ENCODE measurements at regions not wholly inside any gene's neighbourhood (a gene's known extent, or its start where the extent isn't known, plus 50 kb on each side); places are given as distances from the start of the nearest gene placed in this dataset.

DNA sequence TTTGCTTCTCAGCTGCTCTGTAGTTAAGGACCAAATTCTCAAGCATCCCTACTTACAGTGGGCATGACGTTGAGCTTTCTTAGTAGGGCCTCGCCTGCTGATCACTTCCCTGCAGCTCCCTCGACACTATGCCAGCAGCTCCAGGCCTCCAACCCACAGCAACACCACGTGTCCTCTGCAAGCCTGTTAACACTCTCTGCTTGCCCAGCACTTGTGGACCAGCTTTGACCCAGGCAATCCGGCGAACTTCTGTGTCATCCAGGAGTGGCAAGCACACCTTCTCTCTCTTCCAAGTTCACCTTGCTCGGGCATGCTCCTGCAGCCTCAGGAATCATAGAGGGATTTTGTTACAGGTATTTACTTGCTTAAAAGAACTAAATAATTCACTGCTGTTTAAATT lies 138.6 kb upstream of the FHL2 start:
- peak in 1 of 2 experiments; percentile 19 for DNase-seq (ENCODE audit: low read depth in 1 of 2, low spot score in 2 of 2)
- H4K5ac ChIP-seq (ENCODE audit: insufficient read length, low read depth, low read length) = no peak overlapping the region
- H3K79me1 ChIP-seq (ENCODE audit: low read depth, low read length) = no peaks in the 10 kb centered on the region
- CTCF ChIA-PET (ENCODE audit: partially characterized antibody) = interaction anchor here (0.9 to 4.4 kb wide), 4 partner anchors 9 to 28 kb away, joined by 3 to 15 read pairs (median 3); no protein-coding TSS in a partner anchor
- TF ChIP-seq NRF1 (IDR thresholded peaks at IDR 0.05; ENCODE audit: low read depth, low read length) = no peak
- TF ChIP-seq EGR1 (IDR thresholded peaks at IDR 0.05; ENCODE audit: borderline replicate concordance, low read depth, low read length) = no peak
- TF ChIP-seq RAD21 (IDR thresholded peaks at IDR 0.05 in 1 of 2, conservative IDR thresholded peaks at IDR 0.05 in 1 of 2; ENCODE audit: low read depth in 2 of 2, low read length in 2 of 2) = no peak
- TF ChIP-seq NANOG (IDR thresholded peaks at IDR 0.05; ENCODE audit: insufficient read depth, low read depth, low read length, poor library complexity, severe bottlenecking) = no peak
- no peak for TF ChIP-seq TEAD4 (IDR thresholded peaks at IDR 0.05; ENCODE audit: low read depth, low read length)
- no peak for TF ChIP-seq E2F6 (IDR thresholded peaks at IDR 0.05)
- no peak for TF ChIP-seq POLR2A (IDR thresholded peaks at IDR 0.05; ENCODE audit: control extremely low read depth in 1 of 2, low read depth in 2 of 2, low read length in 2 of 2)
- no peak for TF ChIP-seq SP4 (IDR thresholded peaks at IDR 0.05; ENCODE audit: low read length)
- no peak for TF ChIP-seq SUZ12 (IDR thresholded peaks at IDR 0.05; ENCODE audit: low read length)
- TF ChIP-seq RFX5 (IDR thresholded peaks at IDR 0.05; ENCODE audit: borderline replicate concordance, low read depth, low read length) = no peak
- TF ChIP-seq YY1 (IDR thresholded peaks at IDR 0.05; ENCODE audit: low read depth, low read length) = no peak
- no peak for TF ChIP-seq ZNF274 (IDR thresholded peaks at IDR 0.05; ENCODE audit: borderline replicate concordance, extremely low read depth, low read length)
- H3K14ac ChIP-seq (ENCODE audit: insufficient read length) = no peak overlapping the region
- no peak overlapping the region for H3K4me2 ChIP-seq (ENCODE audit: insufficient read depth in 1 of 2, low read depth in 2 of 2, low read length in 2 of 2)
- H3K18ac ChIP-seq (ENCODE audit: extremely low read depth, low read length) = no peak overlapping the region
- no peaks in the 10 kb centered on the region for H3K79me2 ChIP-seq (ENCODE audit: control insufficient read depth in 1 of 2, insufficient read depth in 2 of 2, low read length in 2 of 2)
- H4K8ac ChIP-seq (ENCODE audit: extremely low read depth, insufficient read depth, low read length) = no peak overlapping the region
- H4K20me1 ChIP-seq (replicated peaks in 1 of 2; ENCODE audit: control insufficient read depth in 1 of 2, insufficient read depth in 2 of 2, low read length in 2 of 2) = no peaks in the 10 kb centered on the region
- no peaks in the 10 kb centered on the region; a peak in 1 of 7 replicates for H3K27me3 ChIP-seq (replicated peaks in 1 of 4; ENCODE audit: control insufficient read depth in 3 of 4, extremely low read depth in 1 of 4, insufficient read depth in 3 of 4, low read length in 3 of 4)
- no peak overlapping the region for H3K4ac ChIP-seq (replicated peaks; ENCODE audit: insufficient read length, low read depth, low read length)
- no peak overlapping the region for H2BK12ac ChIP-seq (ENCODE audit: low read depth, low read length)
- H3K23me2 ChIP-seq (ENCODE audit: low read depth, low read length) = no peaks in the 10 kb centered on the region
- H3K23ac ChIP-seq (ENCODE audit: insufficient read length) = no peak overlapping the region
- 95% methylated on average over 7 of the region's 7 CpGs; no CpG with 5 or more reads in 1 of the 2 experiments for WGBS, 2 experiments (ENCODE audit: extremely low coverage in 1 of 2, insufficient coverage in 1 of 2, insufficient read length in 1 of 2, insufficient replicate concordance in 2 of 2, low coverage in 1 of 2, low lambda C conversion rate in 2 of 2, missing lambda C conversion rate in 1 of 2)
- H2AK5ac ChIP-seq (ENCODE audit: low read depth, low read length) = no peak overlapping the region
- H3K56ac ChIP-seq (replicated peaks; ENCODE audit: insufficient read length, low read depth, low read length) = no peak overlapping the region
- POLR2A ChIA-PET (ENCODE audit: partially characterized antibody) = no interaction called here
- no peaks in the 10 kb centered on the region; a peak in 1 of 7 replicates for H3K4me1 ChIP-seq (replicated peaks in 1 of 4; ENCODE audit: control insufficient read depth in 3 of 4, insufficient read depth in 4 of 4, low read length in 3 of 4)
- peak overlapping the region; percentile 15; the same call in 1 of the 2 replicates for H2BK20ac ChIP-seq (ENCODE audit: low read length)
- no peak overlapping the region for H2BK120ac ChIP-seq (replicated peaks; ENCODE audit: low read depth, low read length)
- H3K4me3 ChIP-seq (ENCODE audit: extremely low read depth in 1 of 4, insufficient read depth in 2 of 4, low read depth in 3 of 4, low read length in 4 of 4) = no peak overlapping the region
- H3K9me3 ChIP-seq (ENCODE audit: insufficient read depth in 2 of 2, low read depth in 1 of 2, low read length in 1 of 2) = no peaks in the 10 kb centered on the region
- no peak overlapping the region for H3K9ac ChIP-seq (replicated peaks in 1 of 4; ENCODE audit: extremely low read depth in 1 of 4, low read depth in 3 of 4, low read length in 3 of 4)
- H4K91ac ChIP-seq (replicated peaks; ENCODE audit: insufficient read length, low read length) = no peak overlapping the region
- no peak overlapping the region for H2BK5ac ChIP-seq (ENCODE audit: low read depth, low read length)
- no peaks in the 10 kb centered on the region for H3K36me3 ChIP-seq (ENCODE audit: control insufficient read depth in 2 of 4, insufficient read depth in 4 of 4, low read length in 3 of 4)
- H2AFZ ChIP-seq (ENCODE audit: low read length) = 0 out of 2 replicates have a peak overlapping the region, but pooled peaks have one; percentile 55
- no peak for FAIRE-seq
- no peak overlapping the region for H3K27ac ChIP-seq (ENCODE audit: low read depth, low read length)
- H2BK15ac ChIP-seq (ENCODE audit: low read length) = no peak overlapping the region
